ENCODE measurements at regions not wholly inside any gene's neighbourhood (a gene's known extent, or its start where the extent isn't known, plus 50 kb on each side); places are given as distances from the start of the nearest gene placed in this dataset.

DNA sequence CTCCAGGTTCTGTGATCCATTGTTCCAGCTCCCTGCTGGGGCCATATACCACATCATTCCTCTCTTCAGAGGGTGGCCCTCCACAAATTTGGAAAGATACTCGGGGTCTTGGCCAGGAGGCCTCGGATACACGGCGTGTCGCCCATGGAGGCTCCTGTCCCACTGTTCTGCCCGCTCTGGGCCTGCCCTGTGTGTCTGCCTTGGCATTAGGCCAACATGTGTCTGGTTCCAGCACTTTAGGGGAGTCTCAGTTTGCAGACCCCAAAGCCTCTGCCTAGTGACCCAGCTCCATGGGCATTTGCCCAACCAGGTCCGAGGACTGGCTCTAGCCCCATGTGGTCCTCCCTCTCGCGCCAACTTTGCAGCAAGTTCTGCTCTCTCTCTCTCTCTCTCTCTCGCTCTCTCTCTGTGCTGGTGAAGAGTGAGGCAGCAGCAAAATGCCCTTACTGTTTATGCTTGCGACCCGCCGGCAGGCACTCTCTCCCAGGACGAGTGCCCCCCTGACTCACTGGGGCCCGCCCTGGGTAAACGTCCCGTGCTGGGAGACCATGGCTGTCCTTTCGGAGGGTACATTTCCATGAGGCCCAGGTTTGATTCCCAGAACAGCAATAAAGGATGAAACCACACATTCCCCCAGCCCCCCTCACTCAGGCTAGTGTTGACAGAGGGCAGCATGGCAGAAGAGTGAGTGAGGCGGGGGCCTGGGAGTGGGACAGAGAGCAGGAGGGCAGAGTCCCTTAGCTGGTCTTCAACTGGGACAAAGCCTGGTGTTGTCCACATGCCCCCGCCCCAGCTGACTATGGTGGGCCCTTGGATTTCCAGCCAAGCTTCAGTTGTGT, 77.9 kb downstream of the ISG20 start:
- TF ChIP-seq, protein P1, sequence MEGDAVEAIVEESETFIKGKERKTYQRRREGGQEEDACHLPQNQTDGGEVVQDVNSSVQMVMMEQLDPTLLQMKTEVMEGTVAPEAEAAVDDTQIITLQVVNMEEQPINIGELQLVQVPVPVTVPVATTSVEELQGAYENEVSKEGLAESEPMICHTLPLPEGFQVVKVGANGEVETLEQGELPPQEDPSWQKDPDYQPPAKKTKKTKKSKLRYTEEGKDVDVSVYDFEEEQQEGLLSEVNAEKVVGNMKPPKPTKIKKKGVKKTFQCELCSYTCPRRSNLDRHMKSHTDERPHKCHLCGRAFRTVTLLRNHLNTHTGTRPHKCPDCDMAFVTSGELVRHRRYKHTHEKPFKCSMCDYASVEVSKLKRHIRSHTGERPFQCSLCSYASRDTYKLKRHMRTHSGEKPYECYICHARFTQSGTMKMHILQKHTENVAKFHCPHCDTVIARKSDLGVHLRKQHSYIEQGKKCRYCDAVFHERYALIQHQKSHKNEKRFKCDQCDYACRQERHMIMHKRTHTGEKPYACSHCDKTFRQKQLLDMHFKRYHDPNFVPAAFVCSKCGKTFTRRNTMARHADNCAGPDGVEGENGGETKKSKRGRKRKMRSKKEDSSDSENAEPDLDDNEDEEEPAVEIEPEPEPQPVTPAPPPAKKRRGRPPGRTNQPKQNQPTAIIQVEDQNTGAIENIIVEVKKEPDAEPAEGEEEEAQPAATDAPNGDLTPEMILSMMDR (IDR thresholded peaks at IDR 0.05; ENCODE audit: control extremely low read depth, extremely low read depth, low read depth, missing control alignments): no peak
- ChIA-PET CTCF (no interaction called here), POLR2A (no interaction called here)
- no peak for DNase-seq (ENCODE audit: extremely low spot score)

DNA sequence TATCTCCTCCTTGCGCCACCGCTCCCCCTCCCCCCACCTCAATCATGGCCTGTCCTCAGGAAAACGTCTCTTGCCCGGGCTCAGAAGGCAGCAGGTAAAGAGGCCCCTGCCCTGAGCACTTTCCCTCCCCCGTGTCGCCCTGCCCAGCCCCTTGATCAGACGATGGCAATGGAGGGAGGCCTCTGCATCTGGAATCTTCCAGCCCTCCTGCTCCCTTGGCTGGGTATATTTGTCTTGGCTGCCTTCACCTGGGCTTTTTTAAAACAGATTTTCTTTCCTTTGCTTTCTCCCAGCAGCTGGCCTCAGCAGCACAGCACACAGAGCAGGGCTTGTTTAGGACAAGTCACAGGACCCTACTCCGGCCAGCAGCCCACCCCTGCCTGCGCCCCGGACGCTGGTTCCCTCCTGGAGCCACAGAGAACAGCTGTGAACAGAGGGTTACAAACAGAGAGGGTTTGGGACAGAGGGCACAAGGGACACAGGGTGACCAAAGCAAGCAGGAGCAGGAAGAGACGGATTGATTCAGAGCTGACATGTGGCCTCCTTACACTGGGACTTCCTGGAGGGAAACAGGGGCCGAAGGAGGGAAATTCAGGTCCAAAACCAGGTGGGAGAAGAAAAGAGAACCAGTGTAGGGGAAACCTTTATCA, 78.7 kb downstream of the ISG20 start:
- DNase-seq (ENCODE audit: extremely low spot score): no peak
- ChIA-PET CTCF (no interaction called here), POLR2A (no interaction called here)
- TF ChIP-seq, protein P1 (IDR thresholded peaks at IDR 0.05; ENCODE audit: control extremely low read depth, extremely low read depth, low read depth, missing control alignments): no peak

DNA sequence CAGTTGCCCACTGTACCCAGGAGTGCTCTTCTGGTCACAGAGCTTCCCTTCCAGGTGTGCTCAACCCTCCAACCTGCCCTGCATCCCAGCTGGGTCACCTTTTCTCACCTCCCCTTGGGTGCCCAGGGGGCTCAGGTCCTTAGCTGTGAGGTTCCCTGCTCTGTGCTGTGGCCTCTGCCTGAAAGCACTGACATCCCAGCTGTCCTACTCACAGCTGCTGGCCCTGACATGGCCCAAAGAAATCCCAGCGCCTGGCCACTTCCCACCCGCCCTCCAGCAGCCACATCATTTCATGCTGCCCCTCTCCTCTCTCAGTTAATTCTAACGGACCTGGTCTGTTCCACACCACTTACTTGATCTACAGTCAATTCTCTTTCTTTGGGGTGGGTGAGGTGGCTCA, 79.9 kb downstream of the ISG20 start:
- ChIA-PET CTCF (no interaction called here), POLR2A (no interaction called here)
- DNase-seq (ENCODE audit: extremely low spot score): no peak
- TF ChIP-seq, protein P1 (IDR thresholded peaks at IDR 0.05; ENCODE audit: control extremely low read depth, extremely low read depth, low read depth, missing control alignments): no peak

DNA sequence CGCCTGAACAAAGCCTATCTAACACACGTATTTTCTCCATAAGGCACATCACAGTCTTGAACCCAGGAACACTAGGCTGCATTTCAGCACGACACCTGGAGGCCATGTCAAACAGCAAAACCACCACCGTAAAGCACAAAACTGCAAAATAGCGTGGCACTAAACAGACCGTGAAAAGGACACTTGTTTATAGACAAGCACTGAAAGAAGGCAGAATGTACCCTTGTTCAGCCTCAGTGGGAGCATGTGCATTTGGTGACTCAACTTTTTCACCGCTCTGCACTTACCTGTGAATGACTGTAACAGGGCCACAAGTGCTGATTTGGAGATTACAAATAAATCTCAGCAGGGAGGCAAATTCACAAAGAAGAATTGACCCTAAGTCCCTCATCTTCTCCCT, 80.8 kb downstream of the ISG20 start:
- ChIA-PET CTCF (no interaction called here), POLR2A (no interaction called here)
- TF ChIP-seq, protein P1 (IDR thresholded peaks at IDR 0.05; ENCODE audit: control extremely low read depth, extremely low read depth, low read depth, missing control alignments): no peak
- DNase-seq (ENCODE audit: extremely low spot score): no peak

DNA sequence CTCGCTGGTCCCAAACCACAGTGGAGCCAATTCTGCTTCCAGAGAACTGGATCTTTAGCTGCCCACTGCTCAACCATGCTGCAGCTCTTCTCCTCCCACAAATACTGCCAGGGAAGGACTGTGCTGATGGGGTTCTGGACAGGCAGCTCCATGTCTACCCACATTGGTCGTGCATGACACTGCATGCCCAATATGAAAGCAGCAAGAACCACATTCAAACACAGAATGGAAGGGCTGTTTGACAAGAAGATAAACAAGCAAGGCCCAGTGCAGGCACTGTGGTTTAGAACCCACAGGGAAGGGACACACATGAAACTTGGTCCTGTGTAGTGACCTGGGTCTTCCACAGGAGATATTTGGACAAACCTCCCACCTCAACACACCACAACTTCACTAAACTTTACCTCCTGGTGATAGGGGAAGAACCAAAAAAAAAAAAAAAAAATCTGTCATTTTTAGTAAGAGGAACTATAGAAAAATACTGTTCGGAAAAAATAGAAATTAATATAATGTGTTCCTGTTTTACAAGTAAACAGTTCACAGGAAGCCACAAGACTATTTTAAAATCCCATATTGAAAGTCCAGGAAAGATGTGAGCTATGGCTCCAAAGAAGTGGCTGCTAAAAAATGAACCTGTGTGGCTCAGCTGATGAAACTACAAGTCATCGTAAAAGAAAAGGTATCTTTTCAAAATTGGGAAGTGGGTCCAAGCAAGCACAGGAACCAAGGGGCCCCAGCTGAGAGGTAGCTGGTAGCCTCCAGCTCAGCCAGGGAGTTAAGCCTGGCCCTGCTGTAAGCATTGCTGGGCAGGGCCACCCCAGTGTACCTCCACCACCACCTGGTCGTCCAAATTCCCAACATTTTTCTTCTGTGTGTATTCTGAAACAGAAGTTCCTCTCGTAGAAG, 77.7 kb upstream of the ACAN start:
- DNase-seq (ENCODE audit: extremely low spot score): no peak
- TF ChIP-seq, protein P1 (IDR thresholded peaks at IDR 0.05; ENCODE audit: control extremely low read depth, extremely low read depth, low read depth, missing control alignments): no peak
- ChIA-PET CTCF (no interaction called here), POLR2A (no interaction called here)

DNA sequence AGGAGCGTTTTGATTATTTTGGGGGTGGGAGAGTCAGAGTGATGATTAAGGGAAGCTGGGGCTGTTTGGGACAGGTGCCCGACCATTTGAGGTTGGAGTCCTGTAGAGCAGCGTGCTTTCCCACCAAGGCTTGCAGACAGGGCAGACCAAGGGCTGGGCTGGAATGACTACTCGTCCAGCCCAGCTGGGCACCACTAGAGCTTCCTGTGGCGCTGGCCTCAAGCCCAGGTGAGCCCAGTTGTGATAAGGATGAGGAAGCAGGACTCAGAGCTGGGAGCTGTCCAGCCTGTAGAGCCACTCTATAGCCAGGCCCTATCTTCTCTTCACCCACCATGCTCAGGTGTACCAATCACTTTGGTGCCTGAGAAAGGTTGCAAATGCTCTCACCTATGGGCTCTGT, 75.8 kb upstream of the ACAN start:
- CTCF ChIA-PET: no interaction called here
- no peak for DNase-seq (ENCODE audit: extremely low spot score)
- POLR2A ChIA-PET: no interaction called here
- TF ChIP-seq, protein P1 (IDR thresholded peaks at IDR 0.05; ENCODE audit: control extremely low read depth, extremely low read depth, low read depth, missing control alignments): no peak
